Nephron (organoid): ENCODE measurements at regions not wholly inside any gene's neighbourhood (a gene's known extent, or its start where the extent isn't known, plus 50 kb on each side); places are given as distances from the start of the nearest gene placed in this dataset.

Source experiments
- H3K27ac Mint-ChIP-seq, 3 experiments: 2 replicates each; pipeline ENCODE4 v1.8.0; 2020; ENCODE audit warnings: mixed read lengths in 3 of 3, mild to moderate bottlenecking in 2 of 3, moderate library complexity in 1 of 3
- H3K27me3 Mint-ChIP-seq: 2 replicates; pipeline ENCODE4 v1.8.0; 2021; ENCODE audit warnings: low read depth, mild to moderate bottlenecking, moderate library complexity, mixed read lengths
- H3K36me3 Mint-ChIP-seq: 2 replicates; pipeline ENCODE4 v1.8.0; 2020; ENCODE audit warnings: low read depth, mixed read lengths
- H3K4me1 Mint-ChIP-seq: 2 replicates; pipeline ENCODE4 v1.8.0; 2020; ENCODE audit warnings: mixed read lengths
- H3K4me3 Mint-ChIP-seq, 3 experiments: 2 replicates each; pipeline ENCODE4 v1.8.0; 2020; ENCODE audit warnings: mild to moderate bottlenecking in 3 of 3, mixed read lengths in 3 of 3, moderate library complexity in 2 of 3
- H3K9me3 Mint-ChIP-seq: 2 replicates; pipeline ENCODE4 v1.8.0; 2020; ENCODE audit warnings: mixed read lengths
- TF ChIP-seq, protein P1 (sequence below), 3 experiments: fragments of 200-600 bp; sonication (generic); IDR thresholded peaks; one replicate each; pipeline ENCODE4 v1.5.0; 2021; ENCODE audit warnings: antibody characterized with exemption in 3 of 3; ENCODE audit not compliant: unreplicated experiment in 3 of 3

DNA sequence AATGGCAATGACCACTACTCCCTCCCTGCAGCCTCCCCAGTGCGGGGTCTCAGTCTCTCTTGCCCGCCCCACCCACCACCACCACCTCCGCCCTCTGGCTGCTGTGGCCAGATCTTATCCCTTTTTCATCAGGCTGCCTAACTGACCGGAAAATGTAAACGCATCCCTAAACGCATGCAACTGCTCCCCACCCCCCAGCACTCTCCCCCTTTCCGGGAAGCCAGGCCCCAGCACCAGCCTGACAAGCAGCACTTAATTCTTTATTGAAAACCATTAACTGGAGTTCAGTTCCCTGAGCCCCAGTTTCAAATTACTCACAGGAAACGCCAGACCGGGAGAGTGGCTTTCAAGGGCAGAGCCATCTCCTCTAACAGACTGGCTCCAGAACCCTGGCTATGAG is 147.7 kb downstream of the DMRTA2 start:
- Mint-ChIP-seq H3K27ac (no peak overlapping the region), H3K4me1 (no peaks in the 10 kb centered on the region), H3K27me3 (peaks cover 3% of the 10 kb centered on the region), H3K9me3 (no peaks in the 10 kb centered on the region), H3K36me3 (no peaks in the 10 kb centered on the region), H3K4me3 (no peak overlapping the region)
- TF ChIP-seq, protein P1, sequence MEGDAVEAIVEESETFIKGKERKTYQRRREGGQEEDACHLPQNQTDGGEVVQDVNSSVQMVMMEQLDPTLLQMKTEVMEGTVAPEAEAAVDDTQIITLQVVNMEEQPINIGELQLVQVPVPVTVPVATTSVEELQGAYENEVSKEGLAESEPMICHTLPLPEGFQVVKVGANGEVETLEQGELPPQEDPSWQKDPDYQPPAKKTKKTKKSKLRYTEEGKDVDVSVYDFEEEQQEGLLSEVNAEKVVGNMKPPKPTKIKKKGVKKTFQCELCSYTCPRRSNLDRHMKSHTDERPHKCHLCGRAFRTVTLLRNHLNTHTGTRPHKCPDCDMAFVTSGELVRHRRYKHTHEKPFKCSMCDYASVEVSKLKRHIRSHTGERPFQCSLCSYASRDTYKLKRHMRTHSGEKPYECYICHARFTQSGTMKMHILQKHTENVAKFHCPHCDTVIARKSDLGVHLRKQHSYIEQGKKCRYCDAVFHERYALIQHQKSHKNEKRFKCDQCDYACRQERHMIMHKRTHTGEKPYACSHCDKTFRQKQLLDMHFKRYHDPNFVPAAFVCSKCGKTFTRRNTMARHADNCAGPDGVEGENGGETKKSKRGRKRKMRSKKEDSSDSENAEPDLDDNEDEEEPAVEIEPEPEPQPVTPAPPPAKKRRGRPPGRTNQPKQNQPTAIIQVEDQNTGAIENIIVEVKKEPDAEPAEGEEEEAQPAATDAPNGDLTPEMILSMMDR (IDR thresholded peaks at IDR 0.05; ENCODE audit: unreplicated experiment in 3 of 3) = no peak

DNA sequence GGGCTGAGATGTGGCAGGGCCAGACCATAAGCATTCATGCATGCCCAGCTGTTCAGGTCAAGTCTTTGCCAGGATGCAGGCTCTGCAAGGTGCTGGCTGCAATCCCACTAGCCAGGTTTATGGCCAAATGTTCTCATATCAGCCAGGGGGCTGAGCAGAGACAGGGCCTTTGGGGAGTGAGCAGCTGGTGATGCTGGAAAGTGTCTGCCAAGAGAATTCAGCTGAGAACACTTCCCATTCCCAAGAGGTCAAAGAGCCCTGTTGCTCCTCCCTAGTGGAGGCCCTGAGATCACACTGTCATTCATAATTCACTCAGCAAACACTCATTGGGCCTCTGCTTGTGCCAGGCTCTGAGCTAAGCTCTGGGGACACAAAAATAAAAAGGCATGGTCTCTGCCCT is 150.3 kb downstream of the DMRTA2 start:
- no peaks in the 10 kb centered on the region for H3K36me3 Mint-ChIP-seq
- H3K27ac Mint-ChIP-seq = no peak overlapping the region
- no peak overlapping the region for H3K4me3 Mint-ChIP-seq
- no peaks in the 10 kb centered on the region for H3K4me1 Mint-ChIP-seq
- H3K27me3 Mint-ChIP-seq = peaks cover 3% of the 10 kb centered on the region
- TF ChIP-seq, protein P1 (IDR thresholded peaks at IDR 0.05; ENCODE audit: unreplicated experiment in 3 of 3) = no peak
- no peaks in the 10 kb centered on the region for H3K9me3 Mint-ChIP-seq

DNA sequence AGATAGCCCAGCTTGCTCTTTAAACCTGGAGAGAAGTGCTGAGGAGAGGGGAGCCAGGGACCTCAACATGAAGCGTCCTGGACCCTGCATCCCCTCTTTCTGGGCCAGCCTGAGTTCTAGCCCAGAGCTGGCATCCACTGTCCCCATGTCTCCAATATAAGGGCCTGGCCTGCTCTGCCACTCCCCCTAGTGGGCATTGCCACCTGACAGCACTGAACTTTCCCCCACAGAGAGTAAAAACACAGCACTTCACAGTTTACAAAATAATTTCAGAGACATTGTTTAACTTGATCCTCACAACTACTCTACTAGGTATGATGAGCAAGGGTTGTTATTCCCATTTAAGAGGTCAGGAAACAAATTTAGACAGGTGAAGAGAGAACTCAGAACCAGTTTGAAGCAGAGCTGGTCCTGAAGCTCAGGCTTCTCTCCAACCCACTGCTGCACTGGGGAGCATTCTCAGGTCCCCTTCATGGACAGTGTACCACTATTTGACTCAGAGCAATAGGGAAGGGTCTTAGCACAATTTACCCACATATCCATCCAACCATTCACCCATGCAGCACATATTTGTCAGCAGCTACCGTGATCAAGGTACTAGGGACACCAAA is 151.2 kb downstream of the DMRTA2 start:
- H3K27ac Mint-ChIP-seq = no peak overlapping the region
- TF ChIP-seq, protein P1 (IDR thresholded peaks at IDR 0.05; ENCODE audit: unreplicated experiment in 3 of 3) = peak; percentile 10 to 34 (median 20)
- H3K36me3 Mint-ChIP-seq = no peaks in the 10 kb centered on the region
- no peaks in the 10 kb centered on the region for H3K4me1 Mint-ChIP-seq
- no peaks in the 10 kb centered on the region for H3K9me3 Mint-ChIP-seq
- no peak overlapping the region for H3K4me3 Mint-ChIP-seq
- peaks cover 3% of the 10 kb centered on the region for H3K27me3 Mint-ChIP-seq

DNA sequence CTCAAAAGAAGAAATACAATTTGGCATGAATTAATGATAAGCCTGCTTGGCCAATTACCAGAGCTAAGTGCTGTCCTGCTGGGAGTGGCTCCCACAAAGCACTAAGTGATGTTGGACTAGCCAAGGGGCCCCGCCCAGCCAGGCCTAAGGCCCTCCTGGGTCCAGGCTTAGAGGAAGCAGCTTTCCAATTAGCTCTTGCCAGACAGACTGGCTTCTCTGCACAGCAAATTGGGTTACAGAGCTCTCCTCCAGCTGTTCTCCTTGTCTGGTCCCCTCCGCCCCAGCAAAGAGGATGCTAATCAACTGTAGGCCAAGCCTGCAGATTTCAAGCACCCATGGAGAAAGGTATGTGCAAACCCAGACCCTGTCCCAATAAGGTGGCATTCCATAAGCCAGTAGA is 151.9 kb downstream of the DMRTA2 start:
- Mint-ChIP-seq H3K27ac (no peak overlapping the region), H3K9me3 (no peaks in the 10 kb centered on the region), H3K36me3 (no peaks in the 10 kb centered on the region), H3K4me1 (no peaks in the 10 kb centered on the region), H3K4me3 (no peak overlapping the region), H3K27me3 (peaks cover 3% of the 10 kb centered on the region)
- TF ChIP-seq, protein P1 (IDR thresholded peaks at IDR 0.05; ENCODE audit: unreplicated experiment in 3 of 3) = no peak

DNA sequence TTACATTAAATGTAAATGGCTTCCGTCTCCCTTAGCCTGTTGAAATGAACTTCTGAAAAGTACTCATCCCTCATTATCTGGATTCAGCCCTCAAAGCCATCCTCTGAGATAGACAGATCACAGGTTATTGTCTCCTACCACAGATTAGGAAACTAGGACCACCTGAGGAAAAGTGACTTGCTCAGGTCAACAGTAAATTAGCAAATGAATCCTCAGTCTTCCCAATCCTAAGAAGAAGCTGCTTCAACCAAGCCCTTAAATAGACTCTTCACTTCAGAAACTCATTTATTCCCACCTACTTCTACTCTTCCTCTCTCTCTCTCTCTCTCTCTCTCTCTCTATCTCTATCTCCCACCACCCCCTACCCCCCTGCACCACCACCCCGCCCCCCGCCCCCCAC is 152.3 kb downstream of the DMRTA2 start:
- H3K27ac Mint-ChIP-seq = no peak overlapping the region
- TF ChIP-seq, protein P1 (IDR thresholded peaks at IDR 0.05; ENCODE audit: unreplicated experiment in 3 of 3) = no peak
- no peaks in the 10 kb centered on the region for H3K4me1 Mint-ChIP-seq
- H3K27me3 Mint-ChIP-seq = peaks cover 3% of the 10 kb centered on the region
- no peaks in the 10 kb centered on the region for H3K9me3 Mint-ChIP-seq
- H3K4me3 Mint-ChIP-seq = no peak overlapping the region
- H3K36me3 Mint-ChIP-seq = no peaks in the 10 kb centered on the region

DNA sequence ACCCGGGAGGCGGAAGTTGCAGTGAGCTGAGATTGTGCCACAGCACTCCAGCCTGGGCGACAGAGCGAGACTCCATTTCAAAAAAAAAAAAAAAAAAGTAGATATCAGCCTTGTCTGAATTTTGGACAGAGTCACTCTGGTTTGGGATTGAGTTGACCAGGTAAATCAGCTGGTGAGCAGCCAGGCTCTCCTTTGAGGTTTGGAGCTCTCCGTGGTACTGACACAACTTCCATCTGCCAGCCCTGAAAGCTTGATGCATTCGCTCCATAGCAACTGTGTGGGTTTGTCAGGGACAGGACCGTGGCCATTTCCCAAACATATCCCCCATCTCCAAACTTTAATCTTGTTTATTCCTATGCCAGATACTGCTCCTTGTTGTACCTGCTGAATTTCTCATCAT is 155.2 kb downstream of the DMRTA2 start:
- H3K4me1 Mint-ChIP-seq = no peaks in the 10 kb centered on the region
- peaks cover 11% of the 10 kb centered on the region for H3K27me3 Mint-ChIP-seq
- H3K27ac Mint-ChIP-seq = no peak overlapping the region
- no peak overlapping the region for H3K4me3 Mint-ChIP-seq
- TF ChIP-seq, protein P1 (IDR thresholded peaks at IDR 0.05; ENCODE audit: unreplicated experiment in 3 of 3) = no peak
- H3K36me3 Mint-ChIP-seq = no peaks in the 10 kb centered on the region
- H3K9me3 Mint-ChIP-seq = no peaks in the 10 kb centered on the region
